Calu3 (cell line): ENCODE measurements at regions not wholly inside any gene's neighbourhood (a gene's known extent, or its start where the extent isn't known, plus 50 kb on each side); places are given as distances from the start of the nearest gene placed in this dataset.
"Not testable (repeated sequence)": the region's sequence is repeated elsewhere in the genome, so short reads cannot be mapped to it uniquely, and the experiment has no call there.

Experiments
- BruUV-seq: library from RNA; stranded (reverse); fragments of 400-500 nt; replicated peaks from 2 replicates; lab custom pipeline; 2021; lab: Mats Ljungman, UMichigan
- CTCF ChIA-PET: fragments of 300-600 bp; sonication (Branson Sonifier 250); formaldehyde crosslinking; loops from one replicate; lab custom pipeline; 2022; ENCODE audit warnings: antibody characterized with exemption; lab: Charles Lee
- DNase-seq: peaks from one replicate; pipeline ENCODE4 v3.0.0; 2022
- H3K27ac Mint-ChIP-seq: one replicate; pipeline ENCODE4 v1.8.0; 2022; ENCODE audit warnings: mixed read lengths; ENCODE audit not compliant: unreplicated experiment
- H3K27me3 Mint-ChIP-seq: one replicate; pipeline ENCODE4 v1.8.0; 2022; ENCODE audit warnings: mixed read lengths; ENCODE audit not compliant: unreplicated experiment
- H3K36me3 Mint-ChIP-seq: one replicate; pipeline ENCODE4 v1.8.0; 2022; ENCODE audit warnings: mild to moderate bottlenecking, moderate library complexity, mixed read lengths; ENCODE audit not compliant: insufficient read depth, unreplicated experiment
- H3K4me1 Mint-ChIP-seq: one replicate; pipeline ENCODE4 v1.8.0; 2022; ENCODE audit warnings: mild to moderate bottlenecking, low read depth, mixed read lengths; ENCODE audit not compliant: unreplicated experiment
- H3K4me3 Mint-ChIP-seq: one replicate; pipeline ENCODE4 v1.8.0; 2022; ENCODE audit warnings: mild to moderate bottlenecking, low read depth, moderate library complexity, mixed read lengths; ENCODE audit not compliant: unreplicated experiment
- H3K9me3 Mint-ChIP-seq: one replicate; pipeline ENCODE4 v1.8.0; 2022; ENCODE audit warnings: low read depth, mixed read lengths; ENCODE audit not compliant: unreplicated experiment
- intact Hi-C: fragments of 100-400 bp; cut with micrococcal nuclease; formaldehyde crosslinking; loops from one replicate; pipeline ENCODE4 v1.10.0; 2022; ENCODE audit not compliant: unreplicated experiment
- TF ChIP-seq, protein P1 (sequence below): fragments of 200-600 bp; IDR thresholded peaks from one replicate; pipeline ENCODE4 v1.8.0; 2022; ENCODE audit warnings: antibody characterized with exemption; ENCODE audit not compliant: unreplicated experiment

DNA sequence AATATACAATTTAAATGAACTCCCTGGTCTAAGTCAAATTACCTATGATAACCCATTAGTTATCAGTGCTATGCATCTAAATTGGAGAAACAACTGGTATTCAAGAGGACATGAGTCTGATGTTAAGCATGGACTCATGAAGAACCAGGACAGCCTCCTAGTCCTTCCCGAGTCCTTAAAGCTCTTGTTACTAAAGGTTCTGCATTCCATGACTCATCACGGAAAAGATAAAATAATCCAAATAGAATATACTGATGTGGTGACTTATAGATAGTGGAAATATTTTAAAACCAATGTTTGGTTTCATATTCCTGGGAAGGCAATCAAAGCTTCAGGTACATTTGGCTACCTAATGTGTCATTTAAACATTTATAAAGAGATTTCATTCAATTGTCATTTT, 117.2 kb upstream of the PMCH start:
- H3K4me1 Mint-ChIP-seq = no peaks in the 10 kb centered on the region
- peaks cover 4% of the 10 kb centered on the region for H3K9me3 Mint-ChIP-seq
- no peak overlapping the region for H3K4me3 Mint-ChIP-seq
- TF ChIP-seq, protein P1, sequence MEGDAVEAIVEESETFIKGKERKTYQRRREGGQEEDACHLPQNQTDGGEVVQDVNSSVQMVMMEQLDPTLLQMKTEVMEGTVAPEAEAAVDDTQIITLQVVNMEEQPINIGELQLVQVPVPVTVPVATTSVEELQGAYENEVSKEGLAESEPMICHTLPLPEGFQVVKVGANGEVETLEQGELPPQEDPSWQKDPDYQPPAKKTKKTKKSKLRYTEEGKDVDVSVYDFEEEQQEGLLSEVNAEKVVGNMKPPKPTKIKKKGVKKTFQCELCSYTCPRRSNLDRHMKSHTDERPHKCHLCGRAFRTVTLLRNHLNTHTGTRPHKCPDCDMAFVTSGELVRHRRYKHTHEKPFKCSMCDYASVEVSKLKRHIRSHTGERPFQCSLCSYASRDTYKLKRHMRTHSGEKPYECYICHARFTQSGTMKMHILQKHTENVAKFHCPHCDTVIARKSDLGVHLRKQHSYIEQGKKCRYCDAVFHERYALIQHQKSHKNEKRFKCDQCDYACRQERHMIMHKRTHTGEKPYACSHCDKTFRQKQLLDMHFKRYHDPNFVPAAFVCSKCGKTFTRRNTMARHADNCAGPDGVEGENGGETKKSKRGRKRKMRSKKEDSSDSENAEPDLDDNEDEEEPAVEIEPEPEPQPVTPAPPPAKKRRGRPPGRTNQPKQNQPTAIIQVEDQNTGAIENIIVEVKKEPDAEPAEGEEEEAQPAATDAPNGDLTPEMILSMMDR = no peak
- no peaks in the 10 kb centered on the region for H3K36me3 Mint-ChIP-seq
- BruUV-seq = no TSS peak
- intact Hi-C loops = no loop called here
- CTCF ChIA-PET = no interaction called here
- no peak for DNase-seq
- H3K27me3 Mint-ChIP-seq = no peaks in the 10 kb centered on the region
- no peak overlapping the region for H3K27ac Mint-ChIP-seq

DNA sequence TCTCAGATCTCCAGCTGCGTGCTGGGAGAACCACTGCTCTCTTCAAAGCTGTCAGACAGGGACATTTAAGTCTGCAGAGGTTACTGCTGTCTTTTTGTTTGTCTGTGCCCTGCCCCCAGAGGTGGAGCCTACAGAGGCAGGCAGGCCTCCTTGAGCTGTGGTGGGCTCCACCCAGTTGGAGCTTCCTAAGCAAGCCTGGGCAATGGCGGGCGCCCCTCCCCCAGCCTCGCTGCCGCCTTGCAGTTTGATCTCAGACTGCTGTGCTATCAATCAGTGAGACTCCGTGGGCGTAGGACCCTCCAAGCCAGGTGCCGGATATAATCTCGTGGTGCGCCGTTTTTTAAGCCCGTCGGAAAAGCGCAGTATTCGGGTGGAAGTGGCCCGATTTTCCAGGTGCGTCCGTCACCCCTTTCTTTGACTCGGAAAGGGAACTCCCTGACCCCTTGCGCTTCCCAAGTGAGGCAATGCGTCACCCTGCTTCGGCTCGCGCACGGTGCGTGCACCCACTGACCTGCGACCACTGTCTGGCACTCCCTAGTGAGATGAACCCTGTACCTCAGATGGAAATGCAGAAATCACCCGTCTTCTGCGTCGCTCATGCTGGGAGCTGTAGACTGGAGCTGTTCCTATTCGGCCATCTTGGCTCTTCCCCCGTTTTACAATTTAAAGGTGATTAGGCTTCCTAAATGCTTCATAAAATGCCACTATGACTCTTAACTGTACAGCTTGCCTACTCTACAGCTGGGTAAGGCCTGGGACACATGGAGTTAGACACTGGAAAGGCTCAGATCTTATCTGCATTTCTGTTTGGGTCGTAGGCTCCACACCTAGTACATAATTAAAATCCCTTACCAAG, 115.7 kb upstream of the PMCH start:
- intact Hi-C loops, H3K4me1 Mint-ChIP-seq, H3K4me3 Mint-ChIP-seq, H3K9me3 Mint-ChIP-seq, DNase-seq, H3K27me3 Mint-ChIP-seq, CTCF ChIA-PET, BruUV-seq, H3K27ac Mint-ChIP-seq, H3K36me3 Mint-ChIP-seq: not testable (repeated sequence)

DNA sequence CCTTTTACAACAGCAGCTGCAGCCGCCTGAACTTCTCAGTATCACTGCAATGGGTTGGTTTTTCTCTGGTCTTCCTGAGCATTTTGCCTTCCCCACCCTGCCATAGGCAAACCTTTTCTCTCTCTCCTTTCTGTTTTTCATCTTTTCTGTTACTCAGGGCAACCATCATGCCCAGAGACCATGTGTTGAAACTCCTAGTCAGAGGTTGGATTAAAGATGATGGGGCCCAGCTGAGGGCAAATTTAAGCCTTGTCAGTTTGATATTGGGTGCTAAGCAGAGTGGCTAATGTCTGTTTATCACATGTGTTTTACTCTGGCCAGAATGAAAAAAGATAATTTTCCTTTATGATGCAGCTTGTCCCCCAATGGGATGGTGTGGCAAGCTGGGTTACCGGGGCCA, 107.9 kb upstream of the PMCH start:
- H3K27ac Mint-ChIP-seq = no peak overlapping the region
- DNase-seq = no peak
- H3K27me3 Mint-ChIP-seq = no peaks in the 10 kb centered on the region
- H3K4me1 Mint-ChIP-seq = no peaks in the 10 kb centered on the region
- no peaks in the 10 kb centered on the region for H3K9me3 Mint-ChIP-seq
- peaks cover 5% of the 10 kb centered on the region for H3K36me3 Mint-ChIP-seq
- CTCF ChIA-PET = no interaction called here
- no TSS peak for BruUV-seq
- H3K4me3 Mint-ChIP-seq = no peak overlapping the region
- intact Hi-C loops = no loop called here
- TF ChIP-seq, protein P1 = no peak

DNA sequence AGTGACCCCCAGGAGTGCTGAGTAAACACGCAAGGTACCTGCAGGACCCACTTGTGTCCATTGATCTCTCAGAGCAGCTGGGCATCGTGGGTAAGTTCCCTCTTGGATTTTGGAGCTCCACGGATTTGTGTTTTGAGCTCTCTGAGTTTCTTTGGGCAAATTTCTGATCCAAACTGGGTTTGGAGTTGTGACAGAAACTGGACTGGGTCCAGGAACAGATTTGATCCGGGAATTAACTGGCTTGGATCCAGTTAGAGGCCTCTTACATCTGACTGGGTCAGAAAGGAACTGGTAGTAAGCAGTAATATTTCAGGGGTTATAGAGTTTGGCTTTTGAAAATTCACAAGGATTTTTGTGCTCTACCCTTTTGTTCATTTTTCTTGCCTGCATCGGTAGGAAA, 107.0 kb upstream of the PMCH start:
- H3K27ac Mint-ChIP-seq, H3K27me3 Mint-ChIP-seq, CTCF ChIA-PET, H3K36me3 Mint-ChIP-seq, H3K4me1 Mint-ChIP-seq, H3K9me3 Mint-ChIP-seq, BruUV-seq, DNase-seq, H3K4me3 Mint-ChIP-seq: not testable (repeated sequence)
- intact Hi-C loops = loop anchor here (5.0 kb wide), 1 partner anchor 508 kb away; no protein-coding TSS in a partner anchor

DNA sequence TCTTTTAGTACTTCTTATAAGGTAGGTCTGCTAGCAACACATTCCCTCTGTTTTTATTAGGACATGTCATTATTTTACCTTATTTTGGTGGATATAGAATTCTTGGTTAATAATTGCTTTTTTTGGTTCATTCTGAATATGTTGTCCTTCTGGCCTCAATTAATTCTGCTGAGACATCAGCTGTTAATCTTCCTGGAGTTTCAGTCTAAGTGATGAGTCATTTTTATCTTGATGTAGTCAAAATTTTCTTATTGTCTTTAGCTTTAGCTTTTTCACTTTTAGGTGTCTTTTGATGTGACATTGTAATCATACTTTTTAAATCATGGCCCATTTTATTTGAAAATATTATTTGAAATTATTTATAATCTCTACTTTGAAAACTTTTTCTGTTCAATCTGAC, 104.9 kb upstream of the PMCH start:
- H3K4me3 Mint-ChIP-seq = no peak overlapping the region
- peaks cover 5% of the 10 kb centered on the region for H3K36me3 Mint-ChIP-seq
- H3K9me3 Mint-ChIP-seq = no peaks in the 10 kb centered on the region
- H3K27ac Mint-ChIP-seq = no peak overlapping the region
- TF ChIP-seq, protein P1 = no peak
- no peak for DNase-seq
- BruUV-seq = no TSS peak
- H3K27me3 Mint-ChIP-seq = no peaks in the 10 kb centered on the region
- no peaks in the 10 kb centered on the region for H3K4me1 Mint-ChIP-seq
- CTCF ChIA-PET = no interaction called here
- intact Hi-C loops = loop anchor here (5.0 kb wide), 1 partner anchor 510 kb away; no protein-coding TSS in a partner anchor
